ENCODE measurements at regions not wholly inside any gene's neighbourhood (a gene's known extent, or its start where the extent isn't known, plus 50 kb on each side); places are given as distances from the start of the nearest gene placed in this dataset.
A peak's percentile ranks its signal among the peaks of the same experiment; 100 is the strongest.

DNA sequence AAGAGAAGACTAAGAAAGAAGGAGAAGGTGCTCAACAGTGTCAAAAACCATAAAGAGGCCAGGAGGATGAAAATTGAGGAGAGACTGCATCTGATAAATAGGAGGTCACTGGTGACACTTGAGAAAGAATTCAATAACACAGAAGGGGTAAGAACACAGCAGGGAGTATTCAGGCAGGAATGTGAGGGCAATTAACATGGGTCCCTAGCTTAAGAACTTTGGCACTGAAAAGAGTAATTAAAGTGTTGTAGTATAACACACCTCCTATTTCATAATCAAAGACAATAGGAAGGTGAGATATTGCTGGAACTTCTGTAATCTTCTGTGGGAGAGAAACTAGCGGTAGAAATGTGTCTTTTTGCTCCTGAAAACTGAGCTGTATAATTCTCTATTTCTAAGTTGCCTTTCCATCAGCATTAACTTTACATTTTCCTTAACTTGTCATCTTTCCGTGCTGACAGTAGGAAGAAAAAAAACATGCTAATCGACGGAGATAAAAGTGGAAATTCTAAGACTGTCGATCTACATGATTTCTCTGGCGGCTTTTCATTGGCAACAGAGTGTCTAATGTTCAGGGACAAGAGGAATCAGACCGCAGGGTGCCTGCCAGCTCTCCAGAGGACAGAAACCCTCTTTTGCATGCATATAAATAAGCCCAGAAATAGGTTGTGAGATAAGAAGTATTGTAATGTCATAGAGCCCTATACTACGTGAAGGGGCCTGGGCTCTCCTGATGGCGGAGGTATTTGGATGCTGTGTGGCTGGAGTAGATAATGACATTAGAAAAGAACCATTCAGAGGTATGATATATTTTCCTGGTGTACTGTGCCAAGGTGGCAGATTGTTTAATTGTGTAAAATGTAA is 147.9 kb upstream of the GAP43 start:
- no peak for DNase-seq (ENCODE audit: low spot score)

GRCh38 chr3:115476472-115476871 is 146.8 kb upstream of the GAP43 start:
- no peak for DNase-seq (ENCODE audit: low spot score)

DNA sequence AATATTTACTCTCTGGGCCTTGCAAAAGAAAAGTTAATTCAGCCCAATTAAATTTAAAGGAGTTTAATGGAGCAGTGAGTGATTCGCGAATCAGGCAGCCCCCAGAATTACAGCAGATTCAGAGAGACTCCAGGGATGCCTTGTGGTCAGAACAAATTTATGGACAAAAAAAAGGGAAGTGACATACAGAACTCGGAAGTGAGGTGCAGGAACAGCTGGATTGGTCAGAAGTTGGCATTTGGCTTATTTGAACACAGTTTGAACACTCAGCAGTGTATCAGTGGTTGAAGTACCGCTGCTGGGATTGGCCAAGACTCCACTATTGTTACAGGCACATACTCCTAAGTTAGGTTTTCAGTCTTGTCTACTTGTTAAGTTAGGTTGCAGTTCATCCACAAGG is 145.0 kb upstream of the GAP43 start:
- no peak for DNase-seq (ENCODE audit: low spot score)

DNA sequence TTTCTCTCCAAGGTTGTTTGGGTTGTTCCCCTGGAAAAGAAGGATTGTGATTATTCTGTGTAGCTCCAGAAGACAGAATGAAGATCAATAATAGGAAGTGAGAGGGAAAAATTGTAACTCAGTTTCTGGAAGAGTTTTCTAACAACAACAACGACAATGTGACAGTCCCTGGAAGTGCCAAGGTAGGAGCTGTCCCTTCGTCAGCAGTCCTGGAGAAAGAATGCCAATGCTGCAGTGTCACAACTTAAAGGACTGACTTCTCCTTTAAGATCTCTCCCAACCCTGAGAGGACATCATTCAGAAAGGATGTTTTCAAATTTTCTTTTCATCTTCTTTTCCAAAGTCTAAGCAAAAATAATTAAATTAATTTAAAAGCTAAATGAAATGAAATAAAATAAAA is 136.4 kb upstream of the GAP43 start:
- DNase-seq (ENCODE audit: low spot score), result no peak

DNA sequence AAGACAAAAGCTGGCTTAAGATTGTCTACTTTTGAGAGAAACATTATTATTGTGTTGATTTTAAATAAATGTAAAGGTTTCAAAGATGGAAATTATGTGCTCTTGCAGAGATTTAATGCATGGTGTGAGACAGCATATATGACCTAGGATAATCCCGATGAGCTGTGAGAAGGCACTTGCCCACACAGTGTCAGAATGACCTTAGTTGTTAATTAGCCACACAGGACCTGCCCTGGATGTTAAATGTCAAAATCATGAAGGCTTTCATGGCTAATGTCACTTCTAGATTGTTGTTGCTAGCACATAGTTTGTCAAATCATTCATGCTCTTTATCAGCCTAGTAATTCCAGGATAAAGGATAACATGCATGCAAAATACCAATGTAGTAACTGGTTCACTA is 135.3 kb upstream of the GAP43 start:
- no peak for DNase-seq (ENCODE audit: low spot score)

DNA sequence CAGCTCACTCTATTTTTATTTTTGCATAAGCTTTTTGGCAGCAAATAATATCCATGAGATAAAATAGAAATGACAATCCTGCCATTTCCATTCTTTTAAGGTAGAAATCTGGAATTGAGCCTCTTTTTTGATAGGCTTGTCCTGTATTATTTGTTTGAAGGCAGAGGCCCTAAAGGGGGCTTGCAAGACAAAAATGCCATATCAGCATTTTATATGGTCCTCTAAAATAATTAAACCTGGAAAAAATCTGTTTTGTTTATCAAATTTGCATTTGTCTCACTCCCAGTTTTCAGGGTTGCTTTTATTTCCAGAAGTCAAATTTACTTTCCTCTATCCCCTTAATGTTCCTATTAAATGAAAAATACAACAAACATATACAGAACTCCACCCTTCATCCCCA is 134.9 kb upstream of the GAP43 start:
- DNase-seq (ENCODE audit: low spot score), result no peak

- DNase-seq (ENCODE audit: low spot score), result no peak
These were observed 128.5 kb upstream of the GAP43 start for GRCh38 chr3:115494826-115495225.

- DNase-seq (ENCODE audit: low spot score), result no peak
These were observed 124.9 kb upstream of the GAP43 start for GRCh38 chr3:115498421-115498820.

GRCh38 chr3:115498898-115499297 is 124.4 kb upstream of the GAP43 start:
- no peak for DNase-seq (ENCODE audit: low spot score)

DNA sequence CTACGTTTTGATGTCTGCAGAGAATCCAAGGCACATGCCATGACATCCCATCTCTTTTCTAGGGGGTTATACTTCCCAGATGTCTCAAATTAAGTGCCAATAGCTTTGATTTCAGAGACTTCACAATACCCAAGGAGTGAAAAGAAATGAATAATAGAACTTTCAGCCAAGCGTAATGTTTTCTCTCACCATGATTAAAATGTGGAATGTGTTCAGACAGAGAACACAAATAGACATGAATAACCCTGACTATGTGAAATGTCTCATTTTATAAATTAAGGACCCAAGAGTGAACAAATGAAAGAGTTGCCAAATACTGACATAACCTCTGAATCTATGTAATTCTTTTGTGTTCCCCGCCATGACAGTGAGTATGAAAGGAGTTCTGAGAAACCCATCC is 123.6 kb upstream of the GAP43 start:
- DNase-seq (ENCODE audit: low spot score), result no peak

DNA sequence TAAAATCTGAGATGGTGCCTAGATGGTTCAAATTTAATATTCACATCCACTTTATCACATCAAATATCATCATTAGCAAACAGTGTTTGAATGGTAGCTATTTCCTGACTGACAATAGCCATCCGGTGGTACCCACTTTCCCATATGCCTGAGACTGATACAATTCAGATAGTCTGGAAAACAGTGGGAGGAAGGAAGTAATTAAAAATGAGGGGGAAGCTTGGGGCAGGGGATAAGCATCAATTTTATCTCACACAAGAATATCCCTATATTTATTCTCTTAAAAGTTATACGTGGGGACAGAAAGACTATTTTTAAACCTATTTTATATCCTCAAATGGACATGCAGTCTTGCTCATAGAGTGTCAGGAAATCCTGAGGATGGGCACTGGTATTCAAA is 122.5 kb upstream of the GAP43 start:
- no peak for DNase-seq (ENCODE audit: low spot score)

DNA sequence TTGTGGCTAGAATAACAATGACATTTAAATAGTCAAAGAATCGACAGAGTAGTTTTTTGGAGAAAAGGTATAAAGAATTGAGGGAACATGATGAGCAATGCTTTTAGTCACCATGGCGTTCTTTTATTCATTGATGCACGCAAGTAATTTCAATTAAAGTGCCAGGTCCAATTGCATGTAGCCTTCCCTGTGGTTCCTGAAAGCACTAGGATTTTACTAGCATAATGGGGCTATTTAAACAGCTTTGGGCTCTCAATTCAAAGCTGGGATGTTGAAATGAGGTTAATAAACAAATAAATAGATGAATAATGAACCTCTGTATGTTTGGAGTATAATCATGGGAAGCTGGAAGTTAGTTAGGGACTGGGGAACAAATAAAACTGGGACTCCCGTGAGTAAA is 121.2 kb upstream of the GAP43 start:
- no peak for DNase-seq (ENCODE audit: low spot score)

- no peak for DNase-seq (ENCODE audit: low spot score)
These were observed 119.9 kb upstream of the GAP43 start for GRCh38 chr3:115503394-115503793.

GRCh38 chr3:115508562-115508961 is 114.7 kb upstream of the GAP43 start:
- DNase-seq (ENCODE audit: low spot score), result no peak

DNA sequence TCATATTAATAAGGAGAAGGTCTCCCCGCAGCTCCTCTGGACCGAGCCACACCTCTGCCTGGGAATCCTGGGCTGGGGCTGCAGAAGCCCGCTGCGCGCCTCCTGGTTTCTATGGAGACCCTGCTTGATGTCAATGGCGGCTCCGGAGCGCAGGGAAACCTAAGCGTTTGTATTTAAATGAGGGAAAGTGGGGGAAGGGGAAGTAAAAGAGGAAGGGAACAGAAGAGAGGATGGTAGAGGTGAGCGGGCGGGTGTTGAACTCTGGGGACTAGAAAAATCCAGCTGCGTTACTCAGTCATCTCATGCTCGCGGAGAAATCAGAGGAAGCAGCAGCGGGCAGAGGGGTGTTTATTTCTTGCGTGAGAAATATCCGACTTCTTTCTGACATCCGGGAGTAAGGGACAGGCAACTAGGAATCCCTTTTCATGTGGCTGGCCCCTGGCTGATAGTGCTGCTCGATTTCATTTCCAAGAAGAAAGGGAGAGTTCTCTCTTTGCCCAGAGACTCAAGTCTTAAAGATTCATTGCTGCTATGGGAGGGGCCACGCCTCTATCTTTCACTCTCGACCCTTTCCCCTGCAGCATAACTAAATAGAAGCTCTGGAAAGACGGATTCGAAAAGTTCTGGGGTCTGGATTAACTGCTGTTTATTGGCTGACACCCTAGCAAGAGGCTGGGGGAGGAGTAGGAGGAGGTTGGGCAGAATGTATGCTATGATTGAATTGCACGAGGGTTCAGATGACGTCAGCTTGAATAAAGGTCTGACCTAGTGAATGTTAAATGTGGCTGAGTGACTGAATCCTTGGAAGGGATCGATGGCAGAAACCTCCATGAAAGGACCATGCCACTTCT is 110.5 kb upstream of the GAP43 start:
- DNase-seq (ENCODE audit: low spot score), result peak; percentile 14

DNA sequence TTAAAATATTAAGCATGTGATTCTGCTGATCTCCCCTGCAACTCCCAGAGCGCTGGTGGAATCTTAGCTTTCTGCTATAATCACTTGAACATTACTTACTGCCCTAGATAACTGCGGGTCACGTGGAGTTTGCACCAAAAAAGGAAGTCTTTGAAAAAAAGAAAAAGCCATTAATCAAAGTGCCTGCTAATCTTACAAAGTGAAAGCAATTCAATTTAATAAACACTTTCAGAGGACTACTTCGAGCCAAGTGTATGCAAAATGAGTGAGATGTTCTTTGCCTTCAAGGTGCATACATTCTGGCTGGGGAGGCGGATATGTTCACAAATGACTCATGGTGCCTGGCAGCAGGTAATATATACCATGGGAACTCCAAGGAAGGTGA is 109.9 kb upstream of the GAP43 start:
- peak; percentile 15 for DNase-seq (ENCODE audit: low spot score)

DNA sequence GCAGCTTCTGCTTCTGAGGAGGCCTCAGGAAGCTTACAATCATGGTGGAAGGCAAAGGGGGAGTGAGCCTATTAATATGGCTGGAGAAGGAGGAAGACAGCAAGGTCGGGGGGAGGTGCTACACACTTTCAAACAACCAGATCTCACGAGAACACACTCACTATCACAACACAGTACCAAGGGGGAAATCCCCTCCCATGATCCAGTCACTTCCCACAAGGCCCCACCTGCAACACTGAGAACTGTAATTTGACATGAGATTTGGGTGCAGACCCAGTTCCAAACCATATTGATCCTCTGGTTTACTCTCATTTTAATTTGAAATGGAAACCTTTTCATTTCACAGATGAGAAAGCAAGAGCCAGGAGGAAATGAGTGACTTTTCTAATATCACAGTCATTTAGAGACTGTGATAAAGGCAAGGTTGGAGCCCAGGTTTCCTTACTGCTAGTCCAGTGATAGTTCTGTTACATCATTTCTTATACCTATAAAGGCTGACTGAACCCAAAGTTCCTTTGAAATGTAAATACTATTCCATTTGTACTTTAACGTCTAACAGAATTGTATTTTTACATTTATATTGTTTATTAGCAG is 105.8 kb upstream of the GAP43 start:
- DNase-seq (ENCODE audit: low spot score), result no peak

- DNase-seq (ENCODE audit: low spot score), result no peak
These were observed 105.0 kb upstream of the GAP43 start for GRCh38 chr3:115518100-115518852.

DNA sequence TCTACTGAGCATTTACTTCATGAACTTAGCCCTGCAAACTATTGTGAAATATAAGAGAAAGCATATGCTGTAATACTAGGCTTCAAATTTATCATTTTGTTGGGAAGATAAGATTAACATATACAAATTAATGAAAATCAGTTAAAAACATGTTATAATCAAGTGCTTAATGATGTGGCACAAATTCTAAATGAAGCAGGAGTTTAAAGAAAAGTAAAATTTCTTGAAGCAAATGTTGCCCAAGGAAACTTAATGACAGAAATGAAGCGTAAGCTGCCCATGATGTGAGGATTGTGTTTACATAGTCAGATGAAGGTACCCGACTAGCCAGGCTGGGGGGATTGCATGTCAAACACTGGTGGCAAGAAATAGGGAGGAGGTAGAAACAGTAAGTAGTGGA is 103.1 kb upstream of the GAP43 start:
- DNase-seq (ENCODE audit: low spot score), result no peak

GRCh38 chr3:115520651-115521245 is 102.6 kb upstream of the GAP43 start:
- DNase-seq (ENCODE audit: low spot score), result no peak

DNA sequence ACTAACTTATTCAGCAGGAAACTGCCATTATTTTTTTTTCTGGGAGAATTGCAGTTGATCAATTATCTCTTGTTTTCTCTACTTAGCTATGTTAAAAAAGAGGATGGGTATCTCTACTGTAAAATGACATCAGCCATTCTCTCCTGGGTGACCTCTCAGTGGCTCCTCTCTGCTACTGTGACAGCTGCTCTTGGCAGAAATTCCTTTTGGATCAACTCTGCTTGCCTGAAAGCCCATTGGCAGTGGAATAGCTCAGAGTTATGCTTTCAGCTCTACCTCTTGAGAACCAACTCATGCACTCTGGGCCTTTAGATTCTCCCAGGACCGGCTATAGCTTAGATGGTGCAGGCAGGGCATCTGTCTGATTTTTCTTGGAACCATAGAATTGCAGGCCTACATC is 99.9 kb upstream of the GAP43 start:
- no peak for DNase-seq (ENCODE audit: low spot score)

GRCh38 chr3:115524549-115524948 is 98.8 kb upstream of the GAP43 start:
- DNase-seq (ENCODE audit: low spot score), result no peak
